ENCODE measurements at regions not wholly inside any gene's neighbourhood (a gene's known extent, or its start where the extent isn't known, plus 50 kb on each side); places are given as distances from the start of the nearest gene placed in this dataset.

DNA sequence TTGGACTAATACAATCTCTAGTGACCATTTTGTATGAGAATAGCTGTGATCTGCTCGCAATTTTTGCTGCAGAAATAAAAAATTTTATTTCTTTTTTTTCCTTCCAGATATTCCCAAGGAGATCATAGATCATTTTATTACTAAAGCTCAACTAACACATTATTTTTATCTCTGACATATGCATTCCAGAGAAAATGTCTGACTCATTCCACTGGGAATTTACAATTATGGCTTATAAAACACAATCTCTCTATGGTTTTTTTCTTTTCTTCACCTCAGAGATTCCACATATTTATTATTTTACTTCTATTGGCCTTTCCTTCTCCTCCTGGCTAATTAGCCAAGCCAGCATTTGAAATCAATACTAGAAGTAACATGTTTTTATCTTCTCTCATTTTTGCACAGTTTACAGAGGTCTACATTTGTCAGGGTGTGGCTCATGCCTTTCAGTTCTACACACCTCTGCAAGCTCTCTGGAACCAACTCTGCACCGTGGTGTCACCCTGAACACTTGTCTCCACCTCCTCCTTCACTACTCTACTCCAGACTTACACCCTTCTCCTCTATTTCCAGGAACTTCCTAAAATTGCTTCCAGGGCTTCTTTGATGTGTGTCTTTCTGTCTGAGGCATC, 59.8 kb upstream of the GPM6A start:
- H3K4me3 ChIP-seq (ENCODE audit: low read depth, low read length), result no peak overlapping the region
- WGBS, result 52% methylated on average over 2 of the region's 2 CpGs
- no peaks in the 10 kb centered on the region for H3K4me1 ChIP-seq (ENCODE audit: insufficient read depth)
- H3K36me3 ChIP-seq (ENCODE audit: insufficient read depth), result no peaks in the 10 kb centered on the region
- H3K27ac ChIP-seq (ENCODE audit: low read depth), result no peak overlapping the region
- no peak for DNase-seq (ENCODE audit: extremely low spot score)

DNA sequence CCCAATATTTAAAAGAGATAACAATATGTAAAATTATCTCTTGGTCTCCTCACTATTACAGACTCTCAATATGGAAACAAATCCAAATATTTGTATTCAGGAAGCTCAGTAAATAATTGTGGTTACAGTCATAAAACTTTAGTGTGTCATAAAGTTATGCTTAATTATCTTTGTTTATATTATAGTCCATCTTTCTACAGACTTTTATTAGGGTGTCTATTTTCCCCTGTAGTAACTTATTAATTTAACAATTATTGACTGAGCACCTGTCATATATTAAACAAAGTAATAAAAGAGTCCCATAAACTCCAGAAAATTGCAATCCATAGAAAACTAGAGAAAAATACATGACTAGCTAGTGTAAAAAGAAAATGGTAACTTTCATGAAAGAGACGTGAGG, 61.6 kb upstream of the GPM6A start:
- Histone ChIP-seq H3K36me3 (ENCODE audit: insufficient read depth) (no peaks in the 10 kb centered on the region), H3K4me3 (ENCODE audit: low read depth, low read length) (no peak overlapping the region), H3K4me1 (ENCODE audit: insufficient read depth) (no peaks in the 10 kb centered on the region), H3K27ac (ENCODE audit: low read depth) (no peak overlapping the region)
- 68% methylated on average over 1 of the region's 1 CpG for WGBS
- DNase-seq (ENCODE audit: extremely low spot score), result no peak

DNA sequence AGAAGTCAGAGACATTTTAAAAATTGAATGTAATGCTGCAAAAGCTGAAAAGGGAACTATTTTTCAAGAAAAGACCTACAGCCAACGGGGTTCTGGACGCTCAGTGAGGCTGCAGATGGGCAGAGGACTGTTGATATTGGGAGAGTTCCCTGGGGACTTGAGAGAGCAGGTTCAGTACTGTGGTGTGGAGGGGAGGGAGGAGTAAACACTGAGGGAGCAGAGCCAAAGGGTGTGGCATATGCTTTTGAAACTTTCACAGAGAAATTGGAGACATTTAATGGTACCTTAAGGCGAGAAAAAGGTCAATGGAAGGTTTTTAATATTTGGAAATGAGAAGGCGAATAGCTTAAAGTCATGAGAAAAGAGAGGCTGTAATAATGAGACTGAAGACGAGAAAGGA, 62.2 kb upstream of the GPM6A start:
- Histone ChIP-seq H3K4me1 (ENCODE audit: insufficient read depth) (no peaks in the 10 kb centered on the region), H3K27ac (ENCODE audit: low read depth) (no peak overlapping the region), H3K4me3 (ENCODE audit: low read depth, low read length) (no peak overlapping the region), H3K36me3 (ENCODE audit: insufficient read depth) (no peaks in the 10 kb centered on the region)
- WGBS, result 78% methylated on average over 5 of the region's 5 CpGs
- no peak for DNase-seq (ENCODE audit: extremely low spot score)

DNA sequence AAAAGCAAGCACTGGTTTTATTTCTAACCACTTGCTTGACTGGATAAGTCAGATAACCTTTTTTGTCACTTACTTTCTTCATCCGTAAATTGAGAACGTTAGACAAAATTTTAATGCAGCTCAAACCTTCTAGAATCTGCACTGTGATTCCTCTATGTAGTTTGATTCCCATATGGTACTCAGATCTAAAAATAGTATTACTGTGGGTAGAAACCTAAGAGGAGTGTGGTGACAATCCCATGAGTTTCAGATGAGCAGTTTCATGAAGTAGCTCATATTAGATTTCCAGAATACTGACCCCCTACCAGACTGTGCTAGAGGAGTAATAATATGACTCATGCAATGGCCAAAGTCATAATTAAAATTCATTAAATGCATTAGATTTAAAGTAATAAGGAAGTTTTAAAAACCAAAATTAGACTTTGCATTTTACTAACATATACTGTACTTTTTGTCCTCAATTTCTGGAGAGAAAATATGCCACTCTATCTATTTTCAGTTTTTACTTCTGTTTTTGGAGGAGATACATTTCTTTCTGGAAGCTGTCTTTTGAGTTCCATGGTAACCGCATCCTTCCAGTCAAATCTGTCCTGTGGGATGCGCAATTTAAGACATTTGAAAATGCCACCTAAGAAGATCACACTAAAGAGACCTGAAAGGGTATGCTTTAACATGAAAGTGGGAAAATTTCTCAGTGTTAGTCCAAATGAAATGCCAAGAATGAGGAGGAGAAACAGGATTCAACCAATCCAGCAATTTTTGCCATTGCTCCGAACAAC, 64.1 kb upstream of the GPM6A start:
- WGBS, result 89% methylated on average over 5 of the region's 5 CpGs
- Histone ChIP-seq H3K4me3 (ENCODE audit: low read depth, low read length) (no peak overlapping the region), H3K36me3 (ENCODE audit: insufficient read depth) (no peaks in the 10 kb centered on the region), H3K4me1 (ENCODE audit: insufficient read depth) (no peaks in the 10 kb centered on the region), H3K27ac (ENCODE audit: low read depth) (no peak overlapping the region)
- no peak for DNase-seq (ENCODE audit: extremely low spot score)

DNA sequence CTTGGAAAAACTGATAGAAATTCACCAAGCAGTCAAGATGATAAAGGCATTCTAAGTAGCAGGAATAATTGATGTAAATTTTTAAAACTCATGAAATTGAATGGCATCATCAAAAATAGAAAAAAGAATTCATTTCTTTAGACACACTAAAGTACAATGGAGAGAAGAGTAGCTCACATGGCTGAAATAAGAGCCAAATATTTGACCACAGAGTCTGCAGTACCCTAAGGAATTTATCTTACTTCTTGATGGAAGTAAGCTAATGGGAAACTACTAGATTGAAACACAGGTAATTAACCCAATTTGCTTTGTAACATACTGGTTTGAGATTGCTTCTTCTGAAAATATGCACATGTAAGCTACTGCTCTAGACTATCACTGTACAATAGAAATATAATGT, 70.8 kb upstream of the GPM6A start:
- H3K4me1 ChIP-seq (ENCODE audit: insufficient read depth), result no peaks in the 10 kb centered on the region
- DNase-seq (ENCODE audit: extremely low spot score), result no peak
- no peak overlapping the region for H3K27ac ChIP-seq (ENCODE audit: low read depth)

DNA sequence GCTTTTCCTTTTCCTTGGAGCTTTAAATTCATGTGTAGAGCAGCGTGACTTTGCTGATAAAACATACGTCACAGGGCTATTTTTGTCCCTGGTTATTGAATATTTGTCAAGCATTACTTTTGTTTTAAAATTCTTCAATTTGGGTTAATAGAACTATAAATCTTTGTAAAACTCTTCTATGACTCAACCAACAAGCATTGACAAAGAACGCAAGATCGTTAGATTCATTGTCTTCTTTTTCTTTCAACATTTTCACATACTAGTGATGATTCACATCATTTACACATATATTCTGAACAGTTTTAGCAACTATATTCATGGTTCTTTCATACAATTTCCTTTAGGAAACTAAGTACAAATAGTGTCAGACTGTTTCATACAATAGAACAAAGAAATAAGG, 72.0 kb upstream of the GPM6A start:
- Histone ChIP-seq H3K4me3 (ENCODE audit: low read depth, low read length) (no peak overlapping the region), H3K27ac (ENCODE audit: low read depth) (no peak overlapping the region), H3K4me1 (ENCODE audit: insufficient read depth) (no peaks in the 10 kb centered on the region), H3K36me3 (ENCODE audit: insufficient read depth) (no peaks in the 10 kb centered on the region)
- no peak for DNase-seq (ENCODE audit: extremely low spot score)
- 64% methylated on average over 4 of the region's 4 CpGs for WGBS

More for the DNA sequence above, 70.8 kb upstream of the GPM6A start:
- no peak overlapping the region for H3K4me3 ChIP-seq (ENCODE audit: low read depth, low read length)
- H3K36me3 ChIP-seq (ENCODE audit: insufficient read depth), result no peaks in the 10 kb centered on the region

DNA sequence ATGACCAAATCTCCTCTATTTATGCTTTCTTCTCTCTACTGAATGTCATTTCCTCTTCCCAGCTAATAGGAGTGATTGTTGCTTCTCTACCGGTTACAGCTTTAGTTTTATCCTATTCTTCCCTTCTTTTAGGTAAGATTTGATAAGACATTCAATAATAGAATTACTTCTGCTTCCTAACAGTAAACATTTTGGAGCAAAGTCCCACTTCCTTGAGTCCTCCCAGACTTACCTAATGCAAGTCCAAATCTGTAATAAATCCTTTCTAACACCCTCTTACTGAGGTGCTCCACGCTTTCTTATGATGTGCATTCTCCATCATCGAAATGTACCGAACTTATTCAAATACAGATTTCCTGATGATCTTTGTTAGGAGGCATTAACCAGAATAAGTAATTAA, 79.2 kb upstream of the GPM6A start:
- no peaks in the 10 kb centered on the region for H3K36me3 ChIP-seq (ENCODE audit: insufficient read depth)
- no peak overlapping the region for H3K4me3 ChIP-seq (ENCODE audit: low read depth, low read length)
- no peak overlapping the region for H3K27ac ChIP-seq (ENCODE audit: low read depth)
- H3K4me1 ChIP-seq (ENCODE audit: insufficient read depth), result no peaks in the 10 kb centered on the region
- DNase-seq (ENCODE audit: extremely low spot score), result no peak
- WGBS, result 80% methylated on average over 4 of the region's 4 CpGs

DNA sequence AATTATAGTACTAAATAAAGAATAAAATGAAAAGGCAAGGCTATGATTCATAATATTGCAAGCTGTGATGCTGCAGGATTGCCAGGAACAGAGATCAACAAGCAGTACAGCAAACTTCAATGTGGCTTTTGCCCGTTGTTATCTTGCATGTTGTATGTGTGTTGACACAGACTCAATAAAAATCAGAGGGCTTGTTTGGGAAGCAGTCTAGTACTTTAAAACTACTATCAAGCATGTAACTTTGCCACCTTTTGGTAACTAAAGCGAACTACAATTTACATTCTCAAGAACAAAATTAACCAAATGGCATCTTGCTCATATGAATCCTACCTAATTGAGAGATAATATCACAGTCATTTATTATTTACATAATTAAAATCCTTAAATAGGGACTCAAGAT, 79.8 kb upstream of the GPM6A start:
- peak; percentile 4 for DNase-seq (ENCODE audit: extremely low spot score)
- Histone ChIP-seq H3K27ac (ENCODE audit: low read depth) (no peak overlapping the region), H3K4me1 (ENCODE audit: insufficient read depth) (no peaks in the 10 kb centered on the region), H3K4me3 (ENCODE audit: low read depth, low read length) (no peak overlapping the region), H3K36me3 (ENCODE audit: insufficient read depth) (no peaks in the 10 kb centered on the region)
- 10% methylated on average over 2 of the region's 2 CpGs for WGBS

DNA sequence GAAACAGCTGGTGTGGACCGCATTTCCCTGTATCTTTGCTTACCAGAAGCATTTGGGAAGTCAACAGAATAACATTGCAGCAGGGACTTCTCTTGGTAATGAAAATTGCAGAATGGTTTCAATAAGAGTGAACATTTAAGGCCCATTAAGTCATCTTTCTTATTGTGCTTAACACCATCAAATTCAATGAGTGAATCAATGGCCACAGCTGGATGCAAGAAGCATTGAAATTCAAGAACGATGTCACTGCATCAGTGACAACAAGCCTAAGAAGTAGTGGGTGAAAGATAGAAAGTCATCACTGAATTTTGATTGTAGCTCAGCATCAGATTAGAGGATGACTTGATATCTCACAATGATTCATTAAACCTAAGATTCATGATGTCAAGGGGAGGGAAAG, 93.9 kb upstream of the GPM6A start:
- 69% methylated on average over 2 of the region's 2 CpGs for WGBS
- Histone ChIP-seq H3K4me1 (ENCODE audit: insufficient read depth) (no peaks in the 10 kb centered on the region), H3K36me3 (ENCODE audit: insufficient read depth) (no peaks in the 10 kb centered on the region), H3K4me3 (ENCODE audit: low read depth, low read length) (no peak overlapping the region), H3K27ac (ENCODE audit: low read depth) (no peak overlapping the region)
- DNase-seq (ENCODE audit: extremely low spot score), result no peak

DNA sequence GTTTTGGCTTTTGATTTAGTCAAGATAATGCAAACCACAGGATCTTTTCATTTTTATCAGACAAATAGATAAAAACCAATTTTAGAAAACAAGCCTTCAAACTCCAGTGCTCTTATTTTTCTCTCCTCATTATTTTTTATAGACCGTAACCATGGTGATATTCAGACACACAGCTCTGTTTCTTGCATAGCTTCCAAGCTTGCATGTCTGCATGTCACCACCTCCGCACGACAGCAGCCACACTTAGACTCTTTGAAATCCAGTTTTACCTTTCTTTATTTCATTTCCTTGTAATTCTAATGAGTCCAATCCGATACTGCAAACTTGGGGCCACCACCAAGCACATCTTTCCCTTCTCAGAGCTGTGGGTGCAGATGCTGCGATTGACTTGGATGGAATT, 94.3 kb upstream of the GPM6A start:
- H3K36me3 ChIP-seq (ENCODE audit: insufficient read depth), result no peaks in the 10 kb centered on the region
- DNase-seq (ENCODE audit: extremely low spot score), result no peak
- WGBS, result 62% methylated on average over 5 of the region's 5 CpGs
- no peaks in the 10 kb centered on the region for H3K4me1 ChIP-seq (ENCODE audit: insufficient read depth)
- no peak overlapping the region for H3K4me3 ChIP-seq (ENCODE audit: low read depth, low read length)
- no peak overlapping the region for H3K27ac ChIP-seq (ENCODE audit: low read depth)

DNA sequence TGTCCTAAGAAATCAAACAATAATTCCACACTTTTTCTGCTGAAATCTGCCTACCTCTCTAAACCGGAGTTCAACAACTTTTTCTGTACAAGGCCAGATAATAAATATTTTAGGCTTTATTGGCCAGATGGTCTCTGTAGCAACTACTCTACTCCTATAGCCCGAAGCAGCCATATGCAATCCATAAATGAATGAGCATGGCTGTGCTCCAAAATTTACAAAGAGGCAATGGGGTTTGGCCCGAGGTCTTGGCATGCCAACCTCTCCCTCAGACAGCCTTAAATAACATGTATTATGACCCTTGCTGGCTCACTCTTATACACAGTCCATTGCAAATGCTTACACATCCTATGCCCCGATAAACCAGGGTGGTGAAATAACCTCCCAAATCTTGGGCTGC, 98.6 kb upstream of the GPM6A start:
- no peak for DNase-seq (ENCODE audit: extremely low spot score)
- Histone ChIP-seq H3K4me1 (ENCODE audit: insufficient read depth) (no peaks in the 10 kb centered on the region), H3K36me3 (ENCODE audit: insufficient read depth) (no peaks in the 10 kb centered on the region), H3K27ac (ENCODE audit: low read depth) (no peak overlapping the region), H3K4me3 (ENCODE audit: low read depth, low read length) (no peak overlapping the region)
- 56% methylated on average over 4 of the region's 4 CpGs for WGBS

DNA sequence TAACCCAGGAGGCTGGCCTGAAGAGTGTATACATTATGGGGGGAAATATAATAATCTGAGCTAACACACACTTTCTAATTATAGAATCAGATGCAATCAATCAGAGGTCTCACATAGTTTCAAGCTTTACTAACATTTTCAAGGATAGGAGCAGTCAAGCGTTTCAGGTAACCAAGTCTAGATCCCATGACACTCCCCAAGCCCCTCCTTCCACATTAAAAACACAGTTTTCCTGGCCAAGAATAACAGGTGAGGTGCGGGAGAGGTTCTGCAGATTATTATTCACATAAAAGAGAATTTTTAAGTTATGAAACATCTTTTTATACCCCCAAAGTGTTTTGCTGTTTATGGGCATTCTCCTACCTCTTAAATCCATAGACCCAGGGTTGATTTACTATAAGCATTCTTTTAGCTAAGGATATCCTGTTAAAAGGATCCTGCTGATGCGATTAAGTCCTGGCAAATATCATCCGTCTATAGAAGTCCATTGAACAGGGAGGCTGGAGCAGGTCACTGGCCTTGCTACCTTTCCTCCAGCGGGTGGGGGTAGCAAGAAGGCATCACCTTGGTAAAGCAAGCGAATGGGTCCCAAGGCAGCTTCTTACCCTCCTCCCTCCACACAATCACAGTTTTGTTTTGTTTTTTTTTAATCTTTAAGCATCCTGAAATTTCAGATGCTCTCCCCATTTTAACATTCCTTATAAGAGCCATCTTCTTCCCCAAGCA, 104.7 kb upstream of the GPM6A start:
- H3K4me1 ChIP-seq (ENCODE audit: insufficient read depth), result no peaks in the 10 kb centered on the region
- no peaks in the 10 kb centered on the region for H3K36me3 ChIP-seq (ENCODE audit: insufficient read depth)
- no peak for DNase-seq (ENCODE audit: extremely low spot score)
- 86% methylated on average over 6 of the region's 6 CpGs for WGBS
- no peak overlapping the region for H3K27ac ChIP-seq (ENCODE audit: low read depth)
- no peak overlapping the region for H3K4me3 ChIP-seq (ENCODE audit: low read depth, low read length)

DNA sequence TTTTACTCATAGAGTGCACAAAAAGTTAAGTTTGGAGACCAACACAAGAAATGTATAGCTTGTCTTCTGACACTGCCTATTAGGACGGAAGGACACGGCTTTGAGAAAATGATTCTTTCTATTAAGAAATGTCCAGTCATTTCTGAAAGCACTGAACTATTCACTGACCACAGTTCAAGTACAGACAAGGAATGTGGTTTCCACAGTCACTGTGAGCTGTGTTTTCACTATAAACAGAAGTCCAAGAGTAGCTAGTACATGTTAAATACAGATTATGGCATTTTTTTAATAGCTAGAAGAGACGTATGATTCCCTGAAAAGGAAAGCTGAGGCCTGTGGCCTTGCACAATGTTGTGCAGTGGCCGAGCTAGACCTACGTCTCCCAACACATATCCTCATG, 115.1 kb upstream of the GPM6A start:
- Histone ChIP-seq H3K4me3 (ENCODE audit: low read depth, low read length) (no peak overlapping the region), H3K36me3 (ENCODE audit: insufficient read depth) (no peaks in the 10 kb centered on the region), H3K4me1 (ENCODE audit: insufficient read depth) (no peaks in the 10 kb centered on the region), H3K27ac (ENCODE audit: low read depth) (no peak overlapping the region)
- no peak for DNase-seq (ENCODE audit: extremely low spot score)
- 79% methylated on average over 5 of the region's 5 CpGs for WGBS

DNA sequence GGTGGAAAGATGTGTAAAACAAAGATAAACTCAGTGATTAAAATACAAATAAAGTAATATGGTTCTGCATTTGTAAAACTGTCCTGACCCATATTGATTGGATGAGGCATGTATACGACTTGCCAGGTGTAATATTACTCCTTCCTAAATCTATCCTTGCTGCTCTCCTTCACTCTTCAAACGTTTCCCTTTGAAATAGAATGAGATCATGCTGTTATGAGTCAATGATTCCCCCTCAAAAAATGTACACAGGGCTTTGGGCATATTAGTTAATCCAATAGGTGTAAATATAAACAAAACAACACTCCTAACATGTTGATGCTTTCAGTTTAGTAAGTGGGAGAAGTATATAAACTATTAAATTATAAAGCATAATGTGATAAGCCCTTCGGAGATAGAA, 117.4 kb upstream of the GPM6A start:
- Histone ChIP-seq H3K36me3 (ENCODE audit: insufficient read depth) (no peaks in the 10 kb centered on the region), H3K27ac (ENCODE audit: low read depth) (no peak overlapping the region), H3K4me1 (ENCODE audit: insufficient read depth) (no peaks in the 10 kb centered on the region), H3K4me3 (ENCODE audit: low read depth, low read length) (no peak overlapping the region)
- WGBS, result 49% methylated on average over 3 of the region's 3 CpGs
- DNase-seq (ENCODE audit: extremely low spot score), result no peak

Measured in urinary bladder (tissue), 3 donors.